Fibroblast of pulmonary artery (primary cell): ENCODE measurements at regions not wholly inside any gene's neighbourhood (a gene's known extent, or its start where the extent isn't known, plus 50 kb on each side); places are given as distances from the start of the nearest gene placed in this dataset.

ENCODE experiments used
- DNase-seq: peaks from one replicate; pipeline ENCODE4 v3.0.0-alpha.2; 2010; ENCODE audit warnings: low read depth
- H3K4me3 ChIP-seq: replicated peaks from 2 replicates; pipeline ENCODE4 v1.5.1; 2011; ENCODE audit warnings: low read depth, mild to moderate bottlenecking, control low read depth, low read length, moderate library complexity
- TF ChIP-seq, protein P1 (sequence below): IDR thresholded peaks from 2 replicates; pipeline ENCODE4 v1.5.1; 2011; ENCODE audit warnings: mild to moderate bottlenecking, control low read depth, low read length, inconsistent platforms; ENCODE audit errors: missing control alignments

DNA sequence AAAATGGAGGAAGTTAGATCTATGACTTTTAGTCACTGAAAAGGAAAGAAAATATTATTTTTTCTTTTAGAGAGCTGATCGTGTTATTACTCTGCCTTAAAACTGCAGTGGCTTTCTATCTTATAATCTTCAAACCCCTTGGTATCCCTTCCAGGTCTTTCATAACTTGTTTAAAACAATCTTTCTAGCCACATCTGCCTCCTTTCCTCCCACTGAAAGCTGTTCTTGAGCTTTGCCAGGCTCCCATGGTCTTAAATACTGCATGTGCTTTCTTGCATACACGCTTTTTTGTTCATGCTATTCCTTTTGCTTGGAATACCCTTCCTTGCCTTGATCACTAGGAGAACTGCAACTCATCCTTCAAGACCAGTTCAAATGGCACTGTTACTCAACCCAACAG is 65.9 kb upstream of the GADD45A start:
- TF ChIP-seq, protein P1, sequence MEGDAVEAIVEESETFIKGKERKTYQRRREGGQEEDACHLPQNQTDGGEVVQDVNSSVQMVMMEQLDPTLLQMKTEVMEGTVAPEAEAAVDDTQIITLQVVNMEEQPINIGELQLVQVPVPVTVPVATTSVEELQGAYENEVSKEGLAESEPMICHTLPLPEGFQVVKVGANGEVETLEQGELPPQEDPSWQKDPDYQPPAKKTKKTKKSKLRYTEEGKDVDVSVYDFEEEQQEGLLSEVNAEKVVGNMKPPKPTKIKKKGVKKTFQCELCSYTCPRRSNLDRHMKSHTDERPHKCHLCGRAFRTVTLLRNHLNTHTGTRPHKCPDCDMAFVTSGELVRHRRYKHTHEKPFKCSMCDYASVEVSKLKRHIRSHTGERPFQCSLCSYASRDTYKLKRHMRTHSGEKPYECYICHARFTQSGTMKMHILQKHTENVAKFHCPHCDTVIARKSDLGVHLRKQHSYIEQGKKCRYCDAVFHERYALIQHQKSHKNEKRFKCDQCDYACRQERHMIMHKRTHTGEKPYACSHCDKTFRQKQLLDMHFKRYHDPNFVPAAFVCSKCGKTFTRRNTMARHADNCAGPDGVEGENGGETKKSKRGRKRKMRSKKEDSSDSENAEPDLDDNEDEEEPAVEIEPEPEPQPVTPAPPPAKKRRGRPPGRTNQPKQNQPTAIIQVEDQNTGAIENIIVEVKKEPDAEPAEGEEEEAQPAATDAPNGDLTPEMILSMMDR, result no peak
- peak; percentile 64 for DNase-seq
- H3K4me3 ChIP-seq, result peak overlapping the region; percentile 10

DNA sequence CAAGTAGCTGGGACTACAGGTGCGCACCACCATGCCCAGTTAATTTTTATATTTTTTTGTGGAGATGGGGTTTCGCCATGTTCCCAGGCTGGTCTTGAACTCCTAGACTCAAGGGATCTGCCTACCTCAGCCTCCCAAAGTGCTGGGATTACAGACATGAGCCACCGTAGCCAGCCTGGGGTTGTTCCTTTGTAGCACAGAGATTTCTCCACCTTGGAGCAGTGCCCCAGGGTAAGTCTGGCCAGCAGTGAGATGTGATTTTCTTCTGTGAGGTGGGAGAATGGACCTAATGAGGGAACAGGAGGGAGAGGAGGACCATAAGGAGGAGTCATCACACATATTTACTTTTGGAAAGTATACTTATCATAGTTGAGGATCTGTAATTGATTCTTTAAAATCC is 61.1 kb upstream of the GADD45A start:
- DNase-seq, result no peak
- H3K4me3 ChIP-seq, result no peak overlapping the region
- TF ChIP-seq, protein P1, result no peak

DNA sequence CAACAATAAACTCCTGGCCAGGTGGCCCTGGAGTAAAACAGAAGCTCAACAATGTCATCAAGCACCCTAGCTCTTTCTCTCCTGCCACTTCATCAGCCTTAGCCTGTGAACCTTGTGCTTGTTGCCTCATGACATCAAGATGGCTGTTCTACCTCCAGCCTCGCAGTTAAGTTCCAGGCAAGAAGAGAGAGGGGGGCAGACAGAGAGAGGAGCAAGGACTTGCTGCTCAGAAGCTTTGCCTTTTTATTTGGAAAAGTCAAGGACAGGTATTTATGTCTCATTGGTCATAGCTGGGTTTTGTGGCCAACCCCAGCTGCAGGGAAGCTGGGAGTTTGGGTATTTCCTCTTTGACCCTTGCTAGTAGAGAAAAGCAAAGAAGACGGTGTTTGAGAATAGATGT is 60.3 kb upstream of the GADD45A start:
- TF ChIP-seq, protein P1, result no peak
- no peak for DNase-seq
- no peak overlapping the region for H3K4me3 ChIP-seq

DNA sequence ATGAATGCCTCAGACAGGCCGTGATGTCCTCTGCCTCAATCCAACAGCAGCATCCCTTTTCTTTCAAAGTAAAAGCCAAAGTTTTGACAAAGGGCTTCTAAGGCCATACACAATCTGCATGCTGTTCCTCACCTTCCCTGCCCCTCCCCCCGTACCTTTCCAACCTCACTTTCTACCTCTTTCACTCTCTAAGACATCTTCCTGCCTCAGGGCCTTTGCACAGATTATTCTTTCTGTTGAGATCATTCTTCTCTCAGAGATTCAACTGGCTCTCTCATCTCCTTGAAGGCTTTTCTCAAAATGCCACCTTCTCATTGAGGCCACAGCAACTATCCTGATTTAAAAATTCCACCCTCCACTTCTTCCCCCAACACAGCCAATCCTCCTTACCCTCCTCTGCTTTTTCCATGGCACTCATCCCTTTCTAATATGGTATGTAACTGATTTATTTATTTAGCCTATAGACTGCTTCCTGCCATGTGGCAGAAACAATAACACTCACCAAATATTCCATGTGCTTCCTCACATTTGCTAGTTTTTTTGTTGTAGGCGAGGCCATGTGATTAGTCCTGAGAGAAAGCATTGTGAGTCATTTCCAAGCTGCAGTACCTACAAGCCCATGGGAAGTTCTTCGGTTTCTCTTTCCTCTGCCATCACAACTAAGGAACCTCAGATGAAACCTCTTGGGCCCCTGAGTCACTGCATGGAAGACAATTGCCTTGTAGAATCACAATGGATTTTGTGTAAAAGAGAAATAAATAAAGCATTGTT is 58.7 kb upstream of the GADD45A start:
- H3K4me3 ChIP-seq, result no peak overlapping the region
- DNase-seq, result peak; percentile 93
- TF ChIP-seq, protein P1, result no peak

DNA sequence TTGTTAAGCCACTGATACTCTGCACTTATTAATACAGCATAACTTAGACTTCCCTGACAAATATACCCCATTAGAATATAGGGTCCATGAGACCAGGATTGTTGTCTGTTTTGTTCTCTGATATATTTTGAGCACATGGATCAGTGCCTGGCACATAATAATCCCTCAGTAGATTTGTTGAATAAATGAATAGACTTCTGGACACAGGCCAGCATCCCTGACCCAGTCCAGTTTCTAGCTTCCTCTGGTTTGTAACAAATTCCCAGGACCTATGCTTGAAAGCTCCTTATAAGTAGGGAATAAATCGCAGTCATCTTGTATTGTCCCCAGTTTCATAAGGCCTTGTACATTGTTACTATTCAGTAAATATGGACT is 58.2 kb upstream of the GADD45A start:
- H3K4me3 ChIP-seq, result no peak overlapping the region
- DNase-seq, result peak; percentile 50
- TF ChIP-seq, protein P1, result no peak

DNA sequence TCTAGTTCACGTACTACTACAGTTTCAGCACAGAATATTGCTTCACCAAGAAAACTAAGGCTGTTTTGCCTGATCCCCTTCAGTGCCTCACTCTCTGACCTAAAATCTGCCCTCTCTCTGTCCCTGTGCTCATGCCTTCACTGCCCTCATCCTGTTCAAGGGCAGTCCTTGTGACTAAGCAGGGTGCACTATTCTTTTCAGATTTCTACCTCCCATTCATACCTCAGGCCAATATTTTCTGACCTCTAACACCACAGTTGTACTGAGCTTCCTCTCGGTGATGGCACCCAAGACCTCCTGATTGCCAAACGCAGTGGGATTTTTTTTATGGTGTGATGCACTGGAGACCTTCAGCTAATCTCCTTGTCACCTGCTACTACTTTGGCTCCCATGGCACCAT is 57.7 kb upstream of the GADD45A start:
- no peak for DNase-seq
- TF ChIP-seq, protein P1, result no peak
- no peak overlapping the region for H3K4me3 ChIP-seq

DNA sequence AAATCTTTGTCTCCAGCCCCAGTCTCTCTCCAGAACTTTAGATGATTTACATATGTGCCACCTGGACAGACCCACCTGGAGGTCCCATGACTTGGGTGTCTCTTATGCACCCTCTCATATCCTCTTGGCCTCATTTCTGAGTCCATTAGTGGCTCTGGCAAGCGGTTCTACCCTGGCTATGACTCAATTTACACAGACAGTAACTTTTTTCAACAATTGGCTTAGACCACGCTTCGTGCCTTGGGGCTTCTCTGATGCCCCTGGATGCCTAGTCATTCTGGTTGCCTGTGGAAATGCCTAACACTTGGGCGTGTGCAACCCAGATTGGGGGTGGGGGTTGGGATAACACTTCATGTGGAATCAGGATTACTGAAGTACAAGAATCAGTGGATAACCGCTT is 57.1 kb upstream of the GADD45A start:
- TF ChIP-seq, protein P1, result no peak
- no peak overlapping the region for H3K4me3 ChIP-seq
- DNase-seq, result no peak
